NCI-H128 (cell line): ENCODE measurements at regions not wholly inside any gene's neighbourhood (a gene's known extent, or its start where the extent isn't known, plus 50 kb on each side); places are given as distances from the start of the nearest gene placed in this dataset.

ENCODE experiments used
- DNase-seq: peaks from one replicate; lab custom pipeline; 2025; ENCODE audit not compliant: unreplicated experiment; lab: John Stamatoyannopoulos, UW

- DNase-seq, result no peak
These were observed 1314.1 kb upstream of the C9orf72 start for GRCh38 chr9:28887188-28887884.

GRCh38 chr9:28888806-28889205 is 1315.5 kb upstream of the C9orf72 start:
- no peak for DNase-seq

- DNase-seq, result no peak
These were observed 1319.3 kb upstream of the C9orf72 start for GRCh38 chr9:28892538-28892937.

- DNase-seq, result no peak
These were observed 1326.0 kb upstream of the C9orf72 start for GRCh38 chr9:28899267-28899666.

GRCh38 chr9:28899926-28900325 is 1326.6 kb upstream of the C9orf72 start:
- DNase-seq, result no peak

GRCh38 chr9:28900406-28900805 is 1327.1 kb upstream of the C9orf72 start:
- no peak for DNase-seq

- no peak for DNase-seq
These were observed 1336.2 kb upstream of the C9orf72 start for GRCh38 chr9:28909526-28909925.

- DNase-seq, result no peak
These were observed 1339.3 kb upstream of the C9orf72 start for GRCh38 chr9:28912621-28913020.

- no peak for DNase-seq
These were observed 1342.1 kb upstream of the C9orf72 start for GRCh38 chr9:28915202-28915930.

- no peak for DNase-seq
These were observed 1343.1 kb upstream of the C9orf72 start for GRCh38 chr9:28916348-28916747.

- DNase-seq, result no peak
These were observed 1348.7 kb upstream of the C9orf72 start for GRCh38 chr9:28921857-28922500.

- no peak for DNase-seq
These were observed 1349.6 kb upstream of the C9orf72 start for GRCh38 chr9:28922891-28923290.

GRCh38 chr9:28923351-28923750 is 1350.1 kb upstream of the C9orf72 start:
- DNase-seq, result no peak

- DNase-seq, result no peak
These were observed 1351.9 kb upstream of the C9orf72 start for GRCh38 chr9:28925157-28925556.

- DNase-seq, result no peak
These were observed 1353.0 kb upstream of the C9orf72 start for GRCh38 chr9:28926306-28926705.

GRCh38 chr9:28927691-28928090 is 1354.4 kb upstream of the C9orf72 start:
- no peak for DNase-seq

GRCh38 chr9:28929433-28929832 is 1356.2 kb upstream of the C9orf72 start:
- no peak for DNase-seq

GRCh38 chr9:28930766-28931165 is 1357.5 kb upstream of the C9orf72 start:
- no peak for DNase-seq

GRCh38 chr9:28934111-28934510 is 1360.8 kb upstream of the C9orf72 start:
- no peak for DNase-seq

- DNase-seq, result no peak
These were observed 1365.7 kb upstream of the C9orf72 start for GRCh38 chr9:28938981-28939380.

GRCh38 chr9:28941856-28942255 is 1368.6 kb upstream of the C9orf72 start:
- no peak for DNase-seq

GRCh38 chr9:28942941-28943340 is 1369.7 kb upstream of the C9orf72 start:
- DNase-seq, result no peak
